IMR-90 (cell line): ENCODE measurements at regions not wholly inside any gene's neighbourhood (a gene's known extent, or its start where the extent isn't known, plus 50 kb on each side); places are given as distances from the start of the nearest gene placed in this dataset.

Experiments
- ATAC-seq: fragments of 200-7000 bp; cut with Tn5 transposase; 2 replicates; pipeline ENCODE4 v1.9.1; 2020; ENCODE audit warnings: low read depth, mild to moderate bottlenecking, moderate library complexity
- BruUV-seq: library from RNA; stranded (reverse); fragments of 400-500 nt; replicated peaks from 2 replicates; lab custom pipeline; 2021; lab: Mats Ljungman, UMichigan
- CTCF ChIA-PET: fragments of 300-600 bp; formaldehyde crosslinking; extraction: SDS; loops from one replicate; lab custom pipeline; 2021; ENCODE audit warnings: antibody characterized with exemption; lab: Yijun Ruan, JAX
- POLR2A ChIA-PET: fragments of 300-600 bp; sonication (Branson Sonifier 250); formaldehyde crosslinking; loops from one replicate; lab custom pipeline; 2022; ENCODE audit warnings: antibody characterized with exemption; ENCODE audit not compliant: unreplicated experiment; lab: Charles Lee
- DNase-seq: peaks from one replicate; pipeline ENCODE4 v3.0.0; 2013
- H2AFZ ChIP-seq: replicated peaks from 2 replicates; pipeline ENCODE3; 2013; ENCODE audit warnings: low read length, mild to moderate bottlenecking; ENCODE audit not compliant: poor library complexity
- H2AK5ac ChIP-seq: 2 replicates; pipeline ENCODE4 v1.6.1; 2013; ENCODE audit warnings: low read depth, low read length, inconsistent platforms
- H2AK9ac ChIP-seq: replicated peaks from 2 replicates; pipeline ENCODE3; 2013; ENCODE audit warnings: mild to moderate bottlenecking, low read depth, low read length, moderate library complexity; ENCODE audit not compliant: poor library complexity
- H2BK120ac ChIP-seq: 2 replicates; pipeline ENCODE4 v1.6.1; 2013; ENCODE audit warnings: low read depth, low read length, inconsistent platforms
- H2BK15ac ChIP-seq: 3 replicates; pipeline ENCODE4 v1.6.1; 2013; ENCODE audit warnings: low read depth, low read length, inconsistent platforms
- H2BK20ac ChIP-seq: 2 replicates; pipeline ENCODE4 v1.6.1; 2013; ENCODE audit warnings: low read depth, mild to moderate bottlenecking, inconsistent platforms, low read length, moderate library complexity
- H2BK5ac ChIP-seq: 2 replicates; pipeline ENCODE4 v1.6.1; 2013; ENCODE audit warnings: mild to moderate bottlenecking, low read depth, low read length, inconsistent platforms; ENCODE audit not compliant: poor library complexity, severe bottlenecking
- H3K14ac ChIP-seq: replicated peaks from 2 replicates; pipeline ENCODE4 v1.6.1; 2013; ENCODE audit warnings: low read depth, low read length, inconsistent platforms
- H3K18ac ChIP-seq: 2 replicates; pipeline ENCODE4 v1.6.1; 2013; ENCODE audit warnings: low read depth, low read length, control low read depth
- H3K23ac ChIP-seq: 2 replicates; pipeline ENCODE4 v1.6.1; 2013; ENCODE audit warnings: low read depth, low read length, inconsistent platforms
- H3K27ac ChIP-seq: 2 replicates; pipeline ENCODE4 v1.5.1; 2013; ENCODE audit warnings: mild to moderate bottlenecking, control low read depth, low read length; ENCODE audit not compliant: insufficient read depth
- H3K27me3 ChIP-seq: 2 replicates; pipeline ENCODE4 v1.6.1; 2013; ENCODE audit warnings: low read length; ENCODE audit not compliant: control insufficient read depth, insufficient read depth
- H3K36me3 ChIP-seq: 2 replicates; pipeline ENCODE4 v1.6.1; 2013; ENCODE audit warnings: low read length, mixed read lengths; ENCODE audit not compliant: control insufficient read depth, insufficient read depth
- H3K4ac ChIP-seq: 2 replicates; pipeline ENCODE4 v1.6.1; 2013; ENCODE audit warnings: low read depth, low read length, inconsistent platforms
- H3K4me1 ChIP-seq: 2 replicates; pipeline ENCODE4 v1.6.1; 2013; ENCODE audit warnings: low read length, mixed read lengths; ENCODE audit not compliant: control insufficient read depth, insufficient read depth
- H3K4me2 ChIP-seq: 2 replicates; pipeline ENCODE4 v1.6.1; 2013; ENCODE audit warnings: low read depth, mild to moderate bottlenecking, control low read depth, low read length, moderate library complexity
- H3K4me3 ChIP-seq: 2 replicates; pipeline ENCODE4 v1.5.1; 2013; ENCODE audit warnings: low read depth, mild to moderate bottlenecking, control low read depth, low read length, moderate library complexity; ENCODE audit not compliant: insufficient read depth
- H3K56ac ChIP-seq: 2 replicates; pipeline ENCODE4 v1.6.1; 2013; ENCODE audit warnings: low read length, inconsistent platforms; ENCODE audit not compliant: insufficient read depth; ENCODE audit errors: extremely low read depth
- H3K79me1 ChIP-seq, 2 experiments: 2 replicates each; pipeline ENCODE4 v1.6.1; 2013; ENCODE audit warnings: low read length in 2 of 2, inconsistent platforms in 1 of 2, low read depth in 1 of 2
- H3K9ac ChIP-seq: 2 replicates; pipeline ENCODE4 v1.6.1; 2013; ENCODE audit warnings: low read depth, low read length, control low read depth
- H3K9me1 ChIP-seq: 2 replicates; pipeline ENCODE4 v1.6.1; 2013; ENCODE audit warnings: low read length, inconsistent platforms; ENCODE audit not compliant: insufficient read depth
- H3K9me3 ChIP-seq: 2 replicates; pipeline ENCODE4 v1.6.1; 2013; ENCODE audit warnings: low read length; ENCODE audit not compliant: control insufficient read depth, insufficient read depth
- H4K20me1 ChIP-seq: 2 replicates; pipeline ENCODE4 v1.6.1; 2013; ENCODE audit warnings: low read length, inconsistent platforms; ENCODE audit not compliant: insufficient read depth
- H4K5ac ChIP-seq: 2 replicates; pipeline ENCODE4 v1.6.1; 2013; ENCODE audit warnings: mild to moderate bottlenecking, low read depth, low read length, control low read depth
- H4K8ac ChIP-seq, 2 experiments: 2 replicates each; pipeline ENCODE4 v1.6.1; 2013; ENCODE audit warnings: low read depth in 2 of 2, low read length in 2 of 2, control low read depth in 1 of 2, inconsistent platforms in 1 of 2
- H4K91ac ChIP-seq: 2 replicates; pipeline ENCODE4 v1.6.1; 2013; ENCODE audit warnings: low read depth, low read length, inconsistent platforms; ENCODE audit not compliant: insufficient read depth
- FOS ChIP-seq: fragments of 150-350 bp; IDR thresholded peaks from 2 replicates; pipeline ENCODE4 v1.6.1; 2016; ENCODE audit warnings: low read depth, low read length
- MAFK ChIP-seq: IDR thresholded peaks from 2 replicates; pipeline ENCODE4 v1.6.1; 2012; ENCODE audit warnings: low read depth, low read length, improper control_type of control experiment
- MAZ ChIP-seq: IDR thresholded peaks from 2 replicates; pipeline ENCODE4 v1.6.1; 2012; ENCODE audit warnings: low read depth, mild to moderate bottlenecking, low read length, improper control_type of control experiment, moderate library complexity, borderline replicate concordance
- MXI1 ChIP-seq: IDR thresholded peaks from 2 replicates; pipeline ENCODE4 v1.6.1; 2012; ENCODE audit warnings: low read depth, mild to moderate bottlenecking, low read length, moderate library complexity, borderline replicate concordance
- NFE2L2 ChIP-seq: fragments of 150-350 bp; IDR thresholded peaks from 2 replicates; pipeline ENCODE4 v1.6.1; 2016; ENCODE audit warnings: low read depth, mild to moderate bottlenecking, low read length
- POLR2A ChIP-seq: IDR thresholded peaks from 2 replicates; pipeline ENCODE4 v1.6.1; 2012; ENCODE audit warnings: mild to moderate bottlenecking, low read depth, low read length
- RAD21 ChIP-seq: IDR thresholded peaks from 2 replicates; pipeline ENCODE4 v1.6.1; 2012; ENCODE audit warnings: low read length, improper control_type of control experiment
- RFX5 ChIP-seq: IDR thresholded peaks from 2 replicates; pipeline ENCODE4 v1.8.0; 2012; ENCODE audit warnings: low read depth, mild to moderate bottlenecking, low read length, moderate library complexity
- SMC3 ChIP-seq: fragments of 150-350 bp; IDR thresholded peaks from 2 replicates; pipeline ENCODE4 v1.6.1; 2016; ENCODE audit warnings: low read depth, mild to moderate bottlenecking, antibody characterized with exemption, low read length, moderate library complexity
- WGBS, 2 experiments: methylation state at CpG; one replicate each; pipeline versions ENCODE4 v1.1.5 to v1.1.7; 2013; ENCODE audit warnings: missing lambda C conversion rate in 2 of 2; ENCODE audit not compliant: insufficient read length in 1 of 2; ENCODE audit errors: extremely low coverage in 2 of 2; 5-methylcytosine and 5-hydroxymethylcytosine counted together
- dilution Hi-C: fragments of 300-500 bp; cut with HindIII; formaldehyde crosslinking; loops from one replicate; pipeline ENCODE4 v1.14.3; 2018; ENCODE audit warnings: low sequenced_read_pairs; ENCODE audit not compliant: unreplicated experiment
- in situ Hi-C: fragments of 300-500 bp; cut with MboI; formaldehyde crosslinking; loops from 3 replicates; pipeline ENCODE4 v1.14.3; 2019; ENCODE audit warnings: low sequenced_read_pairs, inconsistent platforms, mixed read lengths
- intact Hi-C: fragments of 100-400 bp; cut with micrococcal nuclease; formaldehyde crosslinking; loops from 2 replicates; pipeline ENCODE4 v1.10.0; 2022
- TF ChIP-seq, protein P1 (sequence below): fragments of 150-350 bp; IDR thresholded peaks from 2 replicates; pipeline ENCODE4 v1.6.1; 2016; ENCODE audit warnings: low read depth, mild to moderate bottlenecking, low read length, moderate library complexity, borderline replicate concordance
- TF ChIP-seq, protein P2 (sequence below): fragments of 150-350 bp; IDR thresholded peaks from 2 replicates; pipeline ENCODE4 v1.6.1; 2017; ENCODE audit warnings: mild to moderate bottlenecking, antibody characterized with exemption, low read length, low read depth

DNA sequence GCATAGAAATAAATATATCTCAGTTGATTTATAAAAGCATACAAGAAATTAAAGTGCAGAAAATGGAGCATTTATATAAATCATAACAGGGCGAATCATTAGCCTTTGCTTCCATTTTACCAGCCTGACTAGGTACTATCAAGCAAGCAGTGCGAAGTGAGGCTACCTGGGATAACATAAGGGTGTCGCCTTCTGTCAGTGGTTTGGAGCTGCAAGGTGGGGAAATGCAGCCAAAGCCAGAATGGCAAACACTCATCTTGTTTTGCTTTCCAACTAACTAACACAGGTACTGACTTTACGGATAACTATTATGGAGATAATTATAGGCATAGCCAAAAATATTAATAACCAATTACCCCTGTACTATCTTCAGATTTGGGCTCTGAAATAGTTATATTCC lies 1459.8 kb downstream of the RAPGEF2 start:
- Histone ChIP-seq H2AK5ac (no peak overlapping the region), H3K9me3 (peaks cover 2% of the 10 kb centered on the region; the same call in 1 of the 2 replicates), H2AK9ac (no peak overlapping the region), H2AFZ (no peak overlapping the region), H3K4me2 (no peak overlapping the region), H3K4ac (no peak overlapping the region), H3K36me3 (no peaks in the 10 kb centered on the region), H4K5ac (no peak overlapping the region), H3K27ac (no peak overlapping the region), H2BK20ac (no peak overlapping the region), H2BK120ac (no peak overlapping the region), H4K91ac (no peak overlapping the region), H3K14ac (no peak overlapping the region), H2BK15ac (no peak overlapping the region), H3K4me1 (no peaks in the 10 kb centered on the region), H3K23ac (no peak overlapping the region), H3K9me1 (no peaks in the 10 kb centered on the region), H3K9ac (no peak overlapping the region), H3K18ac (no peak overlapping the region), H3K56ac (no peak overlapping the region), H4K20me1 (no peaks in the 10 kb centered on the region), H3K79me1 (no peaks in the 10 kb centered on the region), H3K4me3 (no peak overlapping the region), H3K27me3 (no peaks in the 10 kb centered on the region), H4K8ac (no peak overlapping the region), H2BK5ac (no peak overlapping the region)
- WGBS, 2 experiments: no CpG with 5 or more reads among the region's 4 CpGs
- in situ Hi-C loops: no loop called here
- dilution Hi-C loops: no loop called here
- BruUV-seq: no TSS peak
- ChIA-PET CTCF (no interaction called here), POLR2A (no interaction called here)
- intact Hi-C loops: no loop called here
- ATAC-seq (no peak), DNase-seq (no peak)
- TF ChIP-seq MAZ: no peak
- TF ChIP-seq, protein P1, sequence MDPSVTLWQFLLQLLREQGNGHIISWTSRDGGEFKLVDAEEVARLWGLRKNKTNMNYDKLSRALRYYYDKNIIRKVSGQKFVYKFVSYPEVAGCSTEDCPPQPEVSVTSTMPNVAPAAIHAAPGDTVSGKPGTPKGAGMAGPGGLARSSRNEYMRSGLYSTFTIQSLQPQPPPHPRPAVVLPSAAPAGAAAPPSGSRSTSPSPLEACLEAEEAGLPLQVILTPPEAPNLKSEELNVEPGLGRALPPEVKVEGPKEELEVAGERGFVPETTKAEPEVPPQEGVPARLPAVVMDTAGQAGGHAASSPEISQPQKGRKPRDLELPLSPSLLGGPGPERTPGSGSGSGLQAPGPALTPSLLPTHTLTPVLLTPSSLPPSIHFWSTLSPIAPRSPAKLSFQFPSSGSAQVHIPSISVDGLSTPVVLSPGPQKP: no peak
- TF ChIP-seq FOS: no peak
- TF ChIP-seq POLR2A: no peak
- TF ChIP-seq NFE2L2: no peak
- TF ChIP-seq, protein P2, sequence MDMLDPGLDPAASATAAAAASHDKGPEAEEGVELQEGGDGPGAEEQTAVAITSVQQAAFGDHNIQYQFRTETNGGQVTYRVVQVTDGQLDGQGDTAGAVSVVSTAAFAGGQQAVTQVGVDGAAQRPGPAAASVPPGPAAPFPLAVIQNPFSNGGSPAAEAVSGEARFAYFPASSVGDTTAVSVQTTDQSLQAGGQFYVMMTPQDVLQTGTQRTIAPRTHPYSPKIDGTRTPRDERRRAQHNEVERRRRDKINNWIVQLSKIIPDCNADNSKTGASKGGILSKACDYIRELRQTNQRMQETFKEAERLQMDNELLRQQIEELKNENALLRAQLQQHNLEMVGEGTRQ: no peak
- TF ChIP-seq RFX5: no peak
- TF ChIP-seq MXI1: no peak
- TF ChIP-seq MAFK: no peak
- TF ChIP-seq RAD21: no peak
- TF ChIP-seq SMC3: no peak
